ENCODE measurements at regions not wholly inside any gene's neighbourhood (a gene's known extent, or its start where the extent isn't known, plus 50 kb on each side); places are given as distances from the start of the nearest gene placed in this dataset.

DNA sequence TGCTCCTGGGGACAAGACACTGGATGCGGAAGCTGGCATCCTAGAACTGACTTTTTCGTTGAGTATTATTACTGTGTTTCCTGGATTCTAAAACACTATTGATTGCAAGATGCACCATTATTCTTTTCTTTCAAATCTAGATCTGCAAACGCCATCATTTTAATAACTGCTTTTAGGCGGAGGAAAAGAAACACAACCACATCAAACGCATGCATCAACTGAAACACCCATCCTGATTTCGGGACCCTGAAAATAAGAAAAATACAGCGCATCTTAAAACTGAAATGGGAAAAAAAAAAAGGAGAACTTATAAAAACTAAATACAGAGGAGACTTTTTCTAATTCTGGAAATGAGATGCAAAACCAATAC lies 103.7 kb upstream of the MAX start:
- no peak for TF ChIP-seq EZH2 (IDR thresholded peaks at IDR 0.05; ENCODE audit: insufficient read depth, poor library complexity, severe bottlenecking)
- TF ChIP-seq EZH2phosphoT487 (IDR thresholded peaks at IDR 0.05; ENCODE audit: insufficient read depth, low read depth), result no peak
